Esophagus squamous epithelium (tissue), 5 donors: ENCODE measurements at regions not wholly inside any gene's neighbourhood (a gene's known extent, or its start where the extent isn't known, plus 50 kb on each side); places are given as distances from the start of the nearest gene placed in this dataset.
"Not testable (repeated sequence)": the region's sequence is repeated elsewhere in the genome, so short reads cannot be mapped to it uniquely, and the experiment has no call there.

Experiments
- DNase-seq: peaks from one replicate; lab custom pipeline; 2025; lab: John Stamatoyannopoulos, UW
- H3K27ac ChIP-seq, 4 donors: fragments of 200-600 bp; sonication (generic); one replicate each; pipeline ENCODE4 v1.5.1; 2016 to 2019; ENCODE audit warnings: mild to moderate bottlenecking in 1 of 4
- H3K27me3 ChIP-seq, 4 donors: fragments of 200-600 bp; sonication (generic); 1 replicate in 3 of 4; 2 replicates in 1 of 4; pipeline versions ENCODE4 v1.5.1 to v1.6.0; 2017 to 2021; ENCODE audit warnings: antibody characterized with exemption in 1 of 4
- H3K36me3 ChIP-seq, 3 donors: fragments of 200-600 bp; sonication (generic); one replicate each; pipeline ENCODE4 v1.5.1; 2016 to 2019
- H3K4me1 ChIP-seq, 3 donors: fragments of 200-600 bp; sonication (generic); one replicate each; pipeline ENCODE4 v1.5.1; 2017 to 2019
- H3K4me3 ChIP-seq, 4 donors: fragments of 200-600 bp; sonication (generic); 1 replicate in 3 of 4; 2 replicates in 1 of 4; pipeline ENCODE4 v1.5.1; 2016 to 2019; ENCODE audit warnings: mild to moderate bottlenecking in 2 of 4, moderate library complexity in 1 of 4
- H3K9me3 ChIP-seq, 3 donors: fragments of 200-600 bp; sonication (generic); one replicate each; pipeline ENCODE4 v1.5.1; 2016 to 2019
- CTCF ChIP-seq, 6 experiments: fragments of 450-650 bp in 4 of 6; fragments of 200-600 bp in 2 of 6; sonication (generic) in 2 of 6; IDR thresholded peaks; one replicate each; pipeline ENCODE4 v1.5.1; 2016 to 2019; ENCODE audit warnings: antibody characterized with exemption in 6 of 6, mild to moderate bottlenecking in 4 of 6, moderate library complexity in 4 of 6
- POLR2A ChIP-seq, 4 donors: fragments of 450-650 bp; IDR thresholded peaks; one replicate each; pipeline ENCODE4 v1.6.1; 2017; ENCODE audit warnings: antibody characterized with exemption in 4 of 4, mild to moderate bottlenecking in 4 of 4, moderate library complexity in 3 of 4
- WGBS, 2 donors: methylation state at CpG; one replicate each; pipeline ENCODE4 v1.1.5; 2018; 5-methylcytosine and 5-hydroxymethylcytosine counted together
- intact Hi-C: fragments of 100-400 bp; cut with DNase I; formaldehyde crosslinking; loops from one replicate; pipeline ENCODE4 v1.15.0; 2022
- donor health status: DM: yes; HTN: yes; CAD: no.

GRCh38 chr1:5680600-5680999, 311.6 kb downstream of the NPHP4 start:
- 35 to 55% methylated on average over 4 of the region's 4 CpGs for WGBS, 2 donors
- H3K4me3 ChIP-seq = no peak overlapping the region
- peaks cover 0 to 59% (median 0%) of the 10 kb centered on the region in 4 donors for H3K27me3 ChIP-seq
- TF ChIP-seq CTCF (IDR thresholded peaks at IDR 0.05) (no peak), POLR2A (IDR thresholded peaks at IDR 0.05) (no peak)
- no peaks in the 10 kb centered on the region for H3K9me3 ChIP-seq
- no peak overlapping the region for H3K27ac ChIP-seq
- H3K36me3 ChIP-seq = no peaks in the 10 kb centered on the region
- H3K4me1 ChIP-seq = no peaks in the 10 kb centered on the region
- intact Hi-C loops = no loop called here
- DNase-seq = no peak

GRCh38 chr1:5678759-5679158, 313.5 kb downstream of the NPHP4 start:
- no peaks in the 10 kb centered on the region for H3K9me3 ChIP-seq
- intact Hi-C loops = no loop called here
- no peak for TF ChIP-seq POLR2A (IDR thresholded peaks at IDR 0.05)
- no peak for TF ChIP-seq CTCF (IDR thresholded peaks at IDR 0.05)
- no peaks in the 10 kb centered on the region for H3K4me1 ChIP-seq
- no peak for DNase-seq
- no peak overlapping the region for H3K27ac ChIP-seq
- 68 to 70% methylated on average over 1 of the region's 1 CpG for WGBS, 2 donors
- peaks cover 0 to 42% (median 0%) of the 10 kb centered on the region in 4 donors for H3K27me3 ChIP-seq
- no peak overlapping the region for H3K4me3 ChIP-seq
- no peaks in the 10 kb centered on the region for H3K36me3 ChIP-seq

GRCh38 chr1:5672355-5672754, 319.9 kb downstream of the NPHP4 start:
- H3K4me3 ChIP-seq, H3K9me3 ChIP-seq, H3K4me1 ChIP-seq, H3K36me3 ChIP-seq, intact Hi-C loops, H3K27ac ChIP-seq, DNase-seq: not testable (repeated sequence)
- WGBS, 2 donors = 33 to 38% methylated on average over 5 of the region's 5 CpGs
- H3K27me3 ChIP-seq = peaks cover 0 to 26% (median 0%) of the 10 kb centered on the region in 4 donors

- Histone ChIP-seq H3K4me1 (no peaks in the 10 kb centered on the region), H3K27me3 (peaks cover 0 to 18% (median 0%) of the 10 kb centered on the region in 4 donors), H3K36me3 (no peaks in the 10 kb centered on the region), H3K27ac (no peak overlapping the region), H3K9me3 (no peaks in the 10 kb centered on the region), H3K4me3 (no peak overlapping the region)
- 38 to 41% methylated on average over 9 of the region's 9 CpGs for WGBS, 2 donors
- no peak for TF ChIP-seq POLR2A (IDR thresholded peaks at IDR 0.05)
- TF ChIP-seq CTCF (IDR thresholded peaks at IDR 0.05) = no peak
- intact Hi-C loops = no loop called here
- DNase-seq = no peak
Measured at GRCh38 chr1:5670590-5671350, 321.5 kb downstream of the NPHP4 start.

GRCh38 chr1:5667513-5668325, 324.5 kb downstream of the NPHP4 start:
- no peak for DNase-seq
- no peaks in the 10 kb centered on the region for H3K4me1 ChIP-seq
- H3K4me3 ChIP-seq = no peak overlapping the region
- intact Hi-C loops = no loop called here
- no peak for TF ChIP-seq POLR2A (IDR thresholded peaks at IDR 0.05)
- no peak for TF ChIP-seq CTCF (IDR thresholded peaks at IDR 0.05)
- H3K9me3 ChIP-seq = no peaks in the 10 kb centered on the region
- H3K27me3 ChIP-seq = peaks cover 0 to 47% (median 0%) of the 10 kb centered on the region in 4 donors
- H3K36me3 ChIP-seq = no peaks in the 10 kb centered on the region
- WGBS, 2 donors = 42 to 45% methylated on average over 27 to 32 of the region's 34 CpGs
- H3K27ac ChIP-seq = no peak overlapping the region
